HG03139 (cell line): ENCODE measurements at regions not wholly inside any gene's neighbourhood (a gene's known extent, or its start where the extent isn't known, plus 50 kb on each side); places are given as distances from the start of the nearest gene placed in this dataset.

ENCODE experiments used
- ATAC-seq: cut with Tn5 transposase; IDR thresholded peaks from one replicate; pipeline ENCODE4 v1.9.1; 2021; ENCODE audit not compliant: unreplicated experiment

GRCh38 chr10:123518765-123519164 lies 147.4 kb upstream of the GPR26 start:
- ATAC-seq, result no peak

GRCh38 chr10:123519861-123520260 lies 146.3 kb upstream of the GPR26 start:
- no peak for ATAC-seq

DNA sequence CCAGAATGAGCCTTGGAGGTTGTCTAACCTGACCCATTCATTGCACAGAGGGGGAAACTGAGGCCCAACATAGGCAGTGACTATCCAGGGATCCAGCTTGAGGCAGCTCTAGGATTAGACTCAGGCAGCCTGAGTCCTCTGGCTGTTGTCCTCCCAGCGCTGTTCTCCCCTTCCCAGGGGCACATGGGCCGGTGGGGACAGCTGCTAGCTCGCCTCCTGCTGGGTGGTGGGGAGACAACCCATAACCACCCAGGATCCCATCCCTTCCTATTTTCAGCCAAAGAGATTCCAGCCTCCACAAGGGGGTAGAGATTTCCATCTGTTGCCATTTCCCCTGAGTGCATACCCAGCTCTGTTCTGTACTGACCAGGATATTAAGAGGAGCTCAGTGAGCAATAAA lies 145.1 kb upstream of the GPR26 start:
- ATAC-seq, result no peak

- ATAC-seq, result no peak
Observed at GRCh38 chr10:123521556-123521955, 144.6 kb upstream of the GPR26 start.

GRCh38 chr10:123522702-123523312 lies 143.3 kb upstream of the GPR26 start:
- ATAC-seq, result no peak

- ATAC-seq, result no peak
Observed at GRCh38 chr10:123523833-123524232, 142.3 kb upstream of the GPR26 start.

GRCh38 chr10:123526356-123527064 lies 139.6 kb upstream of the GPR26 start:
- no peak for ATAC-seq

DNA sequence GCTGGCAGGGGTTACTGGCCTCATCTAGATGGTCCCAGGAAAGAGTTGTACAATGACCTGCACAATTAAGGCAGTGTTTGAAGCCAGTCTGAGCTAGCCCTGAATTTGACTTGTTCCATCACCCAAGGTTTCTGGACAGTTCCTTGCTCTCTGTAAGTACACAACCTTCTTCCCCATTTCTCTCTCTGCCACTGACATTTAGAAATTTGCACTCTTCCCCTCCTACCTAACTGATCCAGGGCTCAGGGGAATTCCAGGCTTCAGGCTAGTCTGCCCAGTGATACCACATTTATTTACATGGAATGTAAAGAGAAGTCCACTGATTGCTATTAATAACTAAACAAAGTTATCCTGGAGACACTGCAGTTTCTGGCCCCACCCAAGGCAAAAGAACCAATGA lies 139.0 kb upstream of the GPR26 start:
- no peak for ATAC-seq

GRCh38 chr10:123529146-123529760 lies 136.9 kb upstream of the GPR26 start:
- no peak for ATAC-seq

- no peak for ATAC-seq
Observed at GRCh38 chr10:123530166-123530870, 135.8 kb upstream of the GPR26 start.

GRCh38 chr10:123535386-123535785 lies 130.8 kb upstream of the GPR26 start:
- no peak for ATAC-seq

- no peak for ATAC-seq
Observed at GRCh38 chr10:123536176-123536845, 129.8 kb upstream of the GPR26 start.

DNA sequence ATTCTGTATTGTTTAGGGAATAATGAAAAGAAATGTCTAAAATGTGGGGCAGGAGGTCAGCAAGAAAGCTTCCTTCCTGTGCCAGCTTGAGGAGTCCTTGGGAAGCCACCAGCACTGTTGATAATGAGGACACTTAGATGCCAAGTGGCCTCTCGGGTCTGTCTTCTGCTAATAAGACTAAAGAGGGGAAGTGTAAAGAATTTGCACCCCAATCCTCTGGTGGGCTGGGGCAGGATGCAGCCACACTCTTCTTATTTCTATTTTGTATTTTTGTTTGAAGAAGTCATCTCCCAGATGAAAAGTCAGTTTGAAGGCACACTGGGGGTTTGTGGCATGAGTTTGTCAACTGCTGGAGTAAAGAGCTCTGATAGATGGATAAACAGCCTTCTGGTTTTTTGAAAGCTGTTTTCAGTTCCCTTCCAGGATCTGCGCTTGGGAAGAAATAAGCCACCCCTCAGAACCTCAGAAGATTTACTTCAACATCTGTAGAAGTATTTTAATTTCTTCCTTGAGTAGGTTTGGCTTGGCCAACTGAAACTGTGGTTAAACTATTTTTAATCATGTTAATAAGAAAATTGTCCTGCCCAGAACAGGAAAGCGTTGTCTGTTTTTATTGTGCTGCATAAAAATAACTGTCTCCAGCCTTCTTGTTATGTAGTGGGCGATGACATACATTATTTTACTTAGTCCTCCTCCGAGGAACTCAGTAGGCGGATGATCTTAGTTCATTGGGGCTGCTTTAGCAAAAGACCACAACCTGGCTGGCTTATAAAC lies 128.8 kb upstream of the GPR26 start:
- ATAC-seq, result no peak

GRCh38 chr10:123538401-123539320 lies 127.5 kb upstream of the GPR26 start:
- ATAC-seq, result no peak

- ATAC-seq, result no peak
Observed at GRCh38 chr10:123544986-123545385, 121.2 kb upstream of the GPR26 start.

- no peak for ATAC-seq
Observed at GRCh38 chr10:123548770-123549169, 117.4 kb upstream of the GPR26 start.

- no peak for ATAC-seq
Observed at GRCh38 chr10:123549761-123550454, 116.2 kb upstream of the GPR26 start.

GRCh38 chr10:123550675-123551096 lies 115.5 kb upstream of the GPR26 start:
- ATAC-seq, result no peak

GRCh38 chr10:123551259-123551658 lies 114.9 kb upstream of the GPR26 start:
- no peak for ATAC-seq
